CD8-positive, alpha-beta memory T cell (primary cell): ENCODE measurements at regions not wholly inside any gene's neighbourhood (a gene's known extent, or its start where the extent isn't known, plus 50 kb on each side); places are given as distances from the start of the nearest gene placed in this dataset.

ENCODE experiments used
- CTCF ChIA-PET: fragments of 350-600 bp; sonication (Branson Sonifier 250); formaldehyde crosslinking; loops from one replicate; lab custom pipeline; 2021; ENCODE audit warnings: antibody characterized with exemption; lab: Charles Lee
- POLR2A ChIA-PET: fragments of 350-600 bp; sonication (Branson Sonifier 250); formaldehyde crosslinking; loops from one replicate; lab custom pipeline; 2021; ENCODE audit warnings: antibody characterized with exemption; lab: Charles Lee
- DNase-seq, 5 donors: peaks; one replicate each; pipeline versions ENCODE4 v3.0.0 to v3.0.0-alpha.2; 2020 to 2022; ENCODE audit warnings: mixed read lengths in 1 of 5
- H3K27ac ChIP-seq: one replicate; pipeline ENCODE4 v1.7.0; 2013; ENCODE audit warnings: low read depth, mild to moderate bottlenecking, low read length, moderate library complexity
- H3K27me3 ChIP-seq: 2 replicates; pipeline ENCODE4 v1.7.0; 2013; ENCODE audit warnings: low read length, mild to moderate bottlenecking; ENCODE audit not compliant: insufficient read depth, poor library complexity, severe bottlenecking
- H3K36me3 ChIP-seq: 2 replicates; pipeline ENCODE4 v1.7.0; 2013; ENCODE audit warnings: mild to moderate bottlenecking, low read length, moderate library complexity; ENCODE audit not compliant: insufficient read depth
- H3K4me1 ChIP-seq: 2 replicates; pipeline ENCODE4 v1.7.0; 2013; ENCODE audit warnings: mild to moderate bottlenecking, low read length, moderate library complexity; ENCODE audit not compliant: insufficient read depth
- H3K4me3 ChIP-seq: 2 replicates; pipeline ENCODE4 v1.7.0; 2013; ENCODE audit warnings: mild to moderate bottlenecking, low read length
- H3K9me3 ChIP-seq: 2 replicates; pipeline ENCODE4 v1.7.0; 2013; ENCODE audit warnings: mild to moderate bottlenecking, low read length
- H3K27ac Mint-ChIP-seq, 8 donors: one replicate each; pipeline ENCODE4 v1.8.0; 2020 to 2021; ENCODE audit warnings: mixed read lengths in 8 of 8, mild to moderate bottlenecking in 6 of 8, inconsistent platforms in 3 of 8, moderate library complexity in 3 of 8
- H3K27me3 Mint-ChIP-seq, 2 donors: one replicate each; pipeline ENCODE4 v1.8.0; 2020 to 2021; ENCODE audit warnings: mixed read lengths in 2 of 2, mild to moderate bottlenecking in 1 of 2, moderate library complexity in 1 of 2
- H3K36me3 Mint-ChIP-seq, 3 donors: one replicate each; pipeline ENCODE4 v1.8.0; 2020 to 2021; ENCODE audit warnings: mixed read lengths in 3 of 3, inconsistent platforms in 1 of 3, mild to moderate bottlenecking in 1 of 3
- H3K4me1 Mint-ChIP-seq, 3 donors: one replicate each; pipeline ENCODE4 v1.8.0; 2020 to 2021; ENCODE audit warnings: mixed read lengths in 3 of 3, inconsistent platforms in 1 of 3, mild to moderate bottlenecking in 1 of 3
- H3K4me3 Mint-ChIP-seq, 7 donors: one replicate each; pipeline ENCODE4 v1.8.0; 2020 to 2021; ENCODE audit warnings: mixed read lengths in 7 of 7, mild to moderate bottlenecking in 6 of 7, moderate library complexity in 4 of 7, inconsistent platforms in 2 of 7
- H3K9me3 Mint-ChIP-seq, 5 donors: one replicate each; pipeline ENCODE4 v1.8.0; 2020 to 2022; ENCODE audit warnings: mixed read lengths in 5 of 5, mild to moderate bottlenecking in 3 of 5, moderate library complexity in 2 of 5, inconsistent platforms in 1 of 5

- Mint-ChIP-seq H3K4me3 (no peak overlapping the region), H3K36me3 (no peaks in the 10 kb centered on the region), H3K27ac (no peak overlapping the region), H3K27me3 (peaks cover 5 to 21% of the 10 kb centered on the region in 2 donors), H3K9me3 (peaks cover 0 to 3% (median 0%) of the 10 kb centered on the region in 5 donors), H3K4me1 (no peaks in the 10 kb centered on the region)
- no peak for DNase-seq
- POLR2A ChIA-PET, result no interaction called here
- H3K27ac ChIP-seq, result no peak overlapping the region
- H3K9me3 ChIP-seq, result no peaks in the 10 kb centered on the region
- H3K4me3 ChIP-seq, result no peak overlapping the region
- H3K27me3 ChIP-seq, result no peaks in the 10 kb centered on the region
- CTCF ChIA-PET, result no interaction called here
- H3K36me3 ChIP-seq, result no peaks in the 10 kb centered on the region
- no peaks in the 10 kb centered on the region for H3K4me1 ChIP-seq
Measured at GRCh38 chr15:88323468-88323867, 66.9 kb upstream of the NTRK3 start.

- Histone ChIP-seq H3K36me3 (no peaks in the 10 kb centered on the region), H3K4me3 (no peak overlapping the region), H3K27ac (no peak overlapping the region), H3K9me3 (no peaks in the 10 kb centered on the region), H3K27me3 (no peaks in the 10 kb centered on the region), H3K4me1 (no peaks in the 10 kb centered on the region)
- H3K9me3 Mint-ChIP-seq, result peaks cover 0 to 3% (median 0%) of the 10 kb centered on the region in 5 donors
- ChIA-PET POLR2A (no interaction called here), CTCF (no interaction called here)
- no peak overlapping the region for H3K27ac Mint-ChIP-seq
- H3K27me3 Mint-ChIP-seq, result peaks cover 5 to 27% of the 10 kb centered on the region in 2 donors
- H3K4me1 Mint-ChIP-seq, result no peaks in the 10 kb centered on the region
- H3K4me3 Mint-ChIP-seq, result no peak overlapping the region
- DNase-seq, result no peak
- H3K36me3 Mint-ChIP-seq, result no peaks in the 10 kb centered on the region
Measured at GRCh38 chr15:88322461-88322860, 65.9 kb upstream of the NTRK3 start.

GRCh38 chr15:88321271-88321670 lies 64.7 kb upstream of the NTRK3 start:
- Histone ChIP-seq H3K4me1 (no peaks in the 10 kb centered on the region), H3K9me3 (no peaks in the 10 kb centered on the region), H3K4me3 (no peak overlapping the region), H3K27me3 (no peaks in the 10 kb centered on the region), H3K27ac (no peak overlapping the region), H3K36me3 (no peaks in the 10 kb centered on the region)
- peaks cover 5 to 33% of the 10 kb centered on the region in 2 donors for H3K27me3 Mint-ChIP-seq
- no peak for DNase-seq
- CTCF ChIA-PET, result no interaction called here
- H3K27ac Mint-ChIP-seq, result no peak overlapping the region
- peaks cover 0 to 3% (median 0%) of the 10 kb centered on the region in 5 donors for H3K9me3 Mint-ChIP-seq
- no peaks in the 10 kb centered on the region for H3K36me3 Mint-ChIP-seq
- H3K4me1 Mint-ChIP-seq, result no peaks in the 10 kb centered on the region
- H3K4me3 Mint-ChIP-seq, result no peak overlapping the region
- POLR2A ChIA-PET, result no interaction called here

GRCh38 chr15:88316586-88316985 lies 60.0 kb upstream of the NTRK3 start:
- Mint-ChIP-seq H3K36me3 (no peaks in the 10 kb centered on the region), H3K27me3 (peaks cover 7 to 26% of the 10 kb centered on the region in 2 donors), H3K27ac (no peak overlapping the region), H3K4me1 (no peaks in the 10 kb centered on the region), H3K4me3 (no peak overlapping the region), H3K9me3 (peaks cover 0 to 11% (median 0%) of the 10 kb centered on the region in 5 donors)
- H3K9me3 ChIP-seq, result no peaks in the 10 kb centered on the region
- no peak for DNase-seq
- no peak overlapping the region for H3K4me3 ChIP-seq
- CTCF ChIA-PET, result no interaction called here
- H3K27me3 ChIP-seq, result no peaks in the 10 kb centered on the region
- no peaks in the 10 kb centered on the region for H3K4me1 ChIP-seq
- POLR2A ChIA-PET, result no interaction called here
- no peak overlapping the region for H3K27ac ChIP-seq
- H3K36me3 ChIP-seq, result no peaks in the 10 kb centered on the region

GRCh38 chr15:88315221-88315878 lies 58.8 kb upstream of the NTRK3 start:
- Histone ChIP-seq H3K4me1 (no peaks in the 10 kb centered on the region), H3K9me3 (no peaks in the 10 kb centered on the region), H3K27ac (no peak overlapping the region), H3K4me3 (no peak overlapping the region), H3K27me3 (peaks cover 2% of the 10 kb centered on the region), H3K36me3 (no peaks in the 10 kb centered on the region)
- CTCF ChIA-PET, result no interaction called here
- Mint-ChIP-seq H3K4me1 (no peaks in the 10 kb centered on the region), H3K9me3 (peaks cover 0 to 8% (median 0%) of the 10 kb centered on the region in 5 donors), H3K27ac (no peak overlapping the region), H3K27me3 (peaks cover 6 to 20% of the 10 kb centered on the region in 2 donors), H3K36me3 (no peaks in the 10 kb centered on the region), H3K4me3 (no peak overlapping the region)
- no peak for DNase-seq
- POLR2A ChIA-PET, result no interaction called here

GRCh38 chr15:88312941-88313579 lies 56.5 kb upstream of the NTRK3 start:
- Histone ChIP-seq H3K36me3 (no peaks in the 10 kb centered on the region), H3K27me3 (peaks cover 6% of the 10 kb centered on the region), H3K27ac (no peak overlapping the region), H3K9me3 (no peaks in the 10 kb centered on the region), H3K4me3 (no peak overlapping the region), H3K4me1 (no peaks in the 10 kb centered on the region)
- DNase-seq, result no peak
- Mint-ChIP-seq H3K27me3 (peaks cover 8 to 23% of the 10 kb centered on the region in 2 donors), H3K36me3 (no peaks in the 10 kb centered on the region), H3K27ac (no peak overlapping the region), H3K4me1 (no peaks in the 10 kb centered on the region), H3K9me3 (peaks cover 0 to 8% (median 0%) of the 10 kb centered on the region in 5 donors), H3K4me3 (no peak overlapping the region)
- POLR2A ChIA-PET, result no interaction called here
- CTCF ChIA-PET, result no interaction called here

- H3K9me3 ChIP-seq, result no peaks in the 10 kb centered on the region
- Mint-ChIP-seq H3K4me1 (no peaks in the 10 kb centered on the region), H3K9me3 (peaks cover 0 to 4% (median 0%) of the 10 kb centered on the region in 5 donors), H3K27ac (no peak overlapping the region), H3K27me3 (peaks cover 17 to 18% of the 10 kb centered on the region in 2 donors), H3K4me3 (no peak overlapping the region), H3K36me3 (no peaks in the 10 kb centered on the region)
- H3K4me1 ChIP-seq, result no peaks in the 10 kb centered on the region
- no peak overlapping the region for H3K4me3 ChIP-seq
- H3K27me3 ChIP-seq, result peaks cover 6% of the 10 kb centered on the region
- CTCF ChIA-PET, result no interaction called here
- no peak overlapping the region for H3K27ac ChIP-seq
- POLR2A ChIA-PET, result no interaction called here
- DNase-seq, result no peak
- no peaks in the 10 kb centered on the region for H3K36me3 ChIP-seq
Measured at GRCh38 chr15:88309363-88309762, 52.8 kb upstream of the NTRK3 start.

GRCh38 chr15:88307344-88307743 lies 50.8 kb upstream of the NTRK3 start:
- ChIA-PET CTCF (no interaction called here), POLR2A (no interaction called here)
- no peaks in the 10 kb centered on the region for H3K36me3 Mint-ChIP-seq
- H3K4me3 Mint-ChIP-seq, result no peak overlapping the region
- H3K27me3 Mint-ChIP-seq, result peaks cover 15 to 17% of the 10 kb centered on the region in 2 donors
- Histone ChIP-seq H3K36me3 (no peaks in the 10 kb centered on the region), H3K4me3 (no peak overlapping the region), H3K4me1 (no peaks in the 10 kb centered on the region), H3K27ac (no peak overlapping the region), H3K9me3 (no peaks in the 10 kb centered on the region), H3K27me3 (peaks cover 6% of the 10 kb centered on the region)
- no peak for DNase-seq
- no peaks in the 10 kb centered on the region for H3K9me3 Mint-ChIP-seq
- H3K27ac Mint-ChIP-seq, result no peak overlapping the region
- H3K4me1 Mint-ChIP-seq, result no peaks in the 10 kb centered on the region
